DND-41 (cell line): ENCODE measurements at regions not wholly inside any gene's neighbourhood (a gene's known extent, or its start where the extent isn't known, plus 50 kb on each side); places are given as distances from the start of the nearest gene placed in this dataset.

Experiments used
- EZH2 ChIP-seq: IDR thresholded peaks from 3 replicates; pipeline ENCODE4 v1.6.1; 2012; ENCODE audit warnings: borderline replicate concordance, low read depth, mild to moderate bottlenecking, moderate library complexity, low read length, inconsistent platforms; ENCODE audit not compliant: severe bottlenecking
- TF ChIP-seq, protein P1 (sequence below): IDR thresholded peaks from 2 replicates; pipeline ENCODE4 v1.5.1; 2012; ENCODE audit warnings: borderline replicate concordance, low read length, moderate library complexity, mild to moderate bottlenecking; ENCODE audit not compliant: poor library complexity, severe bottlenecking; ENCODE audit errors: extremely low read depth

DNA sequence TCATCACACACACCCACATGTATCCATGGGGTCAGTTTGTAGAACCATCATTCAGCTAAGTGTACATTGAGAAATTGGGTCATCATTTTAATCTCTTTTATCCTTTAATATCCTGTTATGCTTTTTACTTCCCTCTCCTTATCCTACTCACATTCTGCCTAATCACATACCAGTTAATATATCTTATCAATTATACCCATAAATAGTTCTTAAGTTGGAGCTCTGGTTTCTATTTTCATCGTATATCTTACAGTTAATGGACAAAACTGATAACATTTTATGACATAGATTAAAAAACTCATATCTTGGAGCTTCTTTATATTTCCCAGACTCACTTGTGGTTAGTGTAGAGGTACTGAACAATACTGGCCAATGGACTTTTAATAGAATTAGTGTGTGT lies 729.5 kb upstream of the LCORL start:
- TF ChIP-seq, protein P1, sequence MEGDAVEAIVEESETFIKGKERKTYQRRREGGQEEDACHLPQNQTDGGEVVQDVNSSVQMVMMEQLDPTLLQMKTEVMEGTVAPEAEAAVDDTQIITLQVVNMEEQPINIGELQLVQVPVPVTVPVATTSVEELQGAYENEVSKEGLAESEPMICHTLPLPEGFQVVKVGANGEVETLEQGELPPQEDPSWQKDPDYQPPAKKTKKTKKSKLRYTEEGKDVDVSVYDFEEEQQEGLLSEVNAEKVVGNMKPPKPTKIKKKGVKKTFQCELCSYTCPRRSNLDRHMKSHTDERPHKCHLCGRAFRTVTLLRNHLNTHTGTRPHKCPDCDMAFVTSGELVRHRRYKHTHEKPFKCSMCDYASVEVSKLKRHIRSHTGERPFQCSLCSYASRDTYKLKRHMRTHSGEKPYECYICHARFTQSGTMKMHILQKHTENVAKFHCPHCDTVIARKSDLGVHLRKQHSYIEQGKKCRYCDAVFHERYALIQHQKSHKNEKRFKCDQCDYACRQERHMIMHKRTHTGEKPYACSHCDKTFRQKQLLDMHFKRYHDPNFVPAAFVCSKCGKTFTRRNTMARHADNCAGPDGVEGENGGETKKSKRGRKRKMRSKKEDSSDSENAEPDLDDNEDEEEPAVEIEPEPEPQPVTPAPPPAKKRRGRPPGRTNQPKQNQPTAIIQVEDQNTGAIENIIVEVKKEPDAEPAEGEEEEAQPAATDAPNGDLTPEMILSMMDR: no peak
- TF ChIP-seq EZH2: no peak
